Naive thymus-derived CD4-positive, alpha-beta T cell (primary cell): ENCODE measurements at regions not wholly inside any gene's neighbourhood (a gene's known extent, or its start where the extent isn't known, plus 50 kb on each side); places are given as distances from the start of the nearest gene placed in this dataset.
A peak's percentile ranks its signal among the peaks of the same experiment; 100 is the strongest.

Source experiments
- ATAC-seq: fragments of 150-1000 bp; cut with Tn5 transposase; 2 replicates; pipeline ENCODE4 v1.10.0; 2021; ENCODE audit warnings: mild to moderate bottlenecking, moderate library complexity
- CTCF ChIA-PET: fragments of 350-600 bp; sonication (Branson Sonifier 250); formaldehyde crosslinking; loops from one replicate; lab custom pipeline; 2021; ENCODE audit warnings: antibody characterized with exemption; lab: Charles Lee
- POLR2A ChIA-PET: fragments of 350-600 bp; sonication (Branson Sonifier 250); formaldehyde crosslinking; loops from one replicate; lab custom pipeline; 2021; ENCODE audit warnings: antibody characterized with exemption, inconsistent platforms; lab: Charles Lee
- DNase-seq, 9 donors: peaks; one replicate each; pipeline versions ENCODE4 v3.0.0 to v3.0.0-alpha.2; 2020 to 2022; ENCODE audit warnings: mixed read lengths in 1 of 9
- H3K27ac ChIP-seq: one replicate; pipeline ENCODE4 v1.7.0; 2013; ENCODE audit warnings: mild to moderate bottlenecking, low read depth, low read length, moderate library complexity
- H3K27me3 ChIP-seq, 2 donors: one replicate each; pipeline ENCODE4 v1.7.0; 2013; ENCODE audit warnings: low read length in 2 of 2, mild to moderate bottlenecking in 2 of 2, moderate library complexity in 2 of 2; ENCODE audit not compliant: control insufficient read depth in 2 of 2, insufficient read depth in 2 of 2
- H3K36me3 ChIP-seq, 3 experiments: 1 replicate in 2 of 3; 2 replicates in 1 of 3; pipeline ENCODE4 v1.7.0; 2013; ENCODE audit warnings: low read length in 3 of 3, mild to moderate bottlenecking in 3 of 3, moderate library complexity in 1 of 3; ENCODE audit not compliant: insufficient read depth in 3 of 3, control insufficient read depth in 2 of 3
- H3K4me1 ChIP-seq, 2 donors: one replicate each; pipeline ENCODE4 v1.7.0; 2013; ENCODE audit warnings: low read length in 2 of 2, mild to moderate bottlenecking in 2 of 2, moderate library complexity in 1 of 2; ENCODE audit not compliant: control insufficient read depth in 2 of 2, insufficient read depth in 2 of 2
- H3K4me3 ChIP-seq: 2 replicates; pipeline ENCODE4 v1.7.0; 2013; ENCODE audit warnings: mild to moderate bottlenecking, low read length
- H3K9me3 ChIP-seq, 3 experiments: 1 replicate in 2 of 3; 2 replicates in 1 of 3; pipeline ENCODE4 v1.7.0; 2013; ENCODE audit warnings: low read length in 3 of 3; ENCODE audit not compliant: control insufficient read depth in 2 of 3
- H3K27ac Mint-ChIP-seq, 9 donors: one replicate each; pipeline ENCODE4 v1.8.0; 2020 to 2022; ENCODE audit warnings: mixed read lengths in 9 of 9, mild to moderate bottlenecking in 8 of 9, moderate library complexity in 5 of 9, inconsistent platforms in 2 of 9
- H3K27me3 Mint-ChIP-seq, 5 donors: one replicate each; pipeline ENCODE4 v1.8.0; 2021 to 2022; ENCODE audit warnings: mixed read lengths in 5 of 5, mild to moderate bottlenecking in 1 of 5
- H3K36me3 Mint-ChIP-seq, 5 donors: one replicate each; pipeline ENCODE4 v1.8.0; 2020 to 2022; ENCODE audit warnings: mixed read lengths in 5 of 5, mild to moderate bottlenecking in 3 of 5, inconsistent platforms in 1 of 5
- H3K4me1 Mint-ChIP-seq, 7 donors: one replicate each; pipeline ENCODE4 v1.8.0; 2020 to 2022; ENCODE audit warnings: mixed read lengths in 7 of 7, mild to moderate bottlenecking in 3 of 7, inconsistent platforms in 1 of 7
- H3K4me3 Mint-ChIP-seq, 10 donors: one replicate each; pipeline ENCODE4 v1.8.0; 2020 to 2022; ENCODE audit warnings: mild to moderate bottlenecking in 10 of 10, mixed read lengths in 10 of 10, moderate library complexity in 6 of 10, inconsistent platforms in 2 of 10
- H3K9me3 Mint-ChIP-seq, 11 donors: one replicate each; pipeline ENCODE4 v1.8.0; 2020 to 2022; ENCODE audit warnings: mixed read lengths in 11 of 11, mild to moderate bottlenecking in 4 of 11, inconsistent platforms in 1 of 11, moderate library complexity in 1 of 11
- intact Hi-C, 2 donors: fragments of 100-400 bp; cut with micrococcal nuclease; formaldehyde crosslinking; loops; one replicate each; pipeline ENCODE4 v1.15.1; 2023

GRCh38 chr14:71290301-71290700 is 383.0 kb downstream of the PCNX1 start:
- H3K9me3 ChIP-seq: peaks cover 0 to 2% (median 0%) of the 10 kb centered on the region in 3 experiments
- Mint-ChIP-seq H3K4me1 (peaks cover 0 to 22% (median 0%) of the 10 kb centered on the region in 7 donors), H3K36me3 (peaks cover 0 to 4% (median 2%) of the 10 kb centered on the region in 5 donors), H3K9me3 (peaks cover 0 to 12% (median 3%) of the 10 kb centered on the region in 11 donors), H3K4me3 (no peak overlapping the region), H3K27me3 (peaks cover 0 to 6% (median 0%) of the 10 kb centered on the region in 5 donors), H3K27ac (no peak overlapping the region)
- no peak for ATAC-seq
- ChIA-PET POLR2A (no interaction called here), CTCF (interaction anchor here (0.6 kb wide), 1 partner anchor 48 kb away, joined by 6 read pairs; no protein-coding TSS in a partner anchor)
- H3K27me3 ChIP-seq: no peaks in the 10 kb centered on the region
- no peaks in the 10 kb centered on the region for H3K36me3 ChIP-seq
- DNase-seq: no peak
- intact Hi-C loops: loop anchor here in 1 of 2 donors (2.0 kb wide), 1 partner anchor 30 kb away; the partner anchor contains the start of gene SIPA1L1
- no peak overlapping the region for H3K27ac ChIP-seq
- no peak overlapping the region for H3K4me3 ChIP-seq
- H3K4me1 ChIP-seq: no peaks in the 10 kb centered on the region

- ChIA-PET CTCF (no interaction called here), POLR2A (interaction anchor here (0.9 kb wide), 1 partner anchor 18 kb away, joined by 4 read pairs; no protein-coding TSS in a partner anchor)
- H3K4me3 ChIP-seq: no peak overlapping the region
- H3K36me3 ChIP-seq: no peaks in the 10 kb centered on the region
- H3K9me3 Mint-ChIP-seq: peaks cover 0 to 5% (median 0%) of the 10 kb centered on the region in 11 donors
- peaks cover 0 to 6% (median 0%) of the 10 kb centered on the region in 5 donors for H3K27me3 Mint-ChIP-seq
- ATAC-seq: peak; percentile 87
- intact Hi-C loops: loop anchor here in 1 of 2 donors (2.0 kb wide), 1 partner anchor 30 kb away; the partner anchor contains the start of gene SIPA1L1
- no peaks in the 10 kb centered on the region for H3K9me3 ChIP-seq
- peak overlapping the region in 1 of 9 donors; percentile 72 for H3K27ac Mint-ChIP-seq
- H3K4me3 Mint-ChIP-seq: peak overlapping the region in 1 of 10 donors; percentile 10
- no peaks in the 10 kb centered on the region for H3K27me3 ChIP-seq
- no peaks in the 10 kb centered on the region for H3K4me1 ChIP-seq
- peak in 1 of 9 donors; percentile 41 for DNase-seq
- H3K4me1 Mint-ChIP-seq: peaks cover 0 to 27% (median 0%) of the 10 kb centered on the region in 7 donors
- peaks cover 0 to 2% (median 0%) of the 10 kb centered on the region in 5 donors for H3K36me3 Mint-ChIP-seq
- H3K27ac ChIP-seq: no peak overlapping the region
These were observed 383.8 kb downstream of the PCNX1 start for GRCh38 chr14:71290960-71291466.

- ATAC-seq (no peak), DNase-seq (no peak)
- Histone ChIP-seq H3K36me3 (no peaks in the 10 kb centered on the region), H3K27me3 (no peaks in the 10 kb centered on the region), H3K9me3 (no peaks in the 10 kb centered on the region), H3K4me3 (no peak overlapping the region), H3K27ac (no peak overlapping the region), H3K4me1 (no peaks in the 10 kb centered on the region)
- H3K36me3 Mint-ChIP-seq: peaks cover 0 to 4% (median 0%) of the 10 kb centered on the region in 5 donors
- H3K4me1 Mint-ChIP-seq: peaks cover 0 to 24% (median 0%) of the 10 kb centered on the region in 7 donors
- ChIA-PET CTCF (no interaction called here), POLR2A (no interaction called here)
- H3K27ac Mint-ChIP-seq: peak overlapping the region in 2 of 9 donors; percentile 5 to 85
- intact Hi-C loops: no loop called here
- peaks cover 0 to 11% (median 0%) of the 10 kb centered on the region in 11 donors for H3K9me3 Mint-ChIP-seq
- H3K4me3 Mint-ChIP-seq: peak overlapping the region in 1 of 10 donors; percentile 16
- H3K27me3 Mint-ChIP-seq: no peaks in the 10 kb centered on the region
These were observed 388.9 kb downstream of the PCNX1 start for GRCh38 chr14:71296184-71296583.

- Histone ChIP-seq H3K4me3 (no peak overlapping the region), H3K27me3 (no peaks in the 10 kb centered on the region), H3K9me3 (no peaks in the 10 kb centered on the region), H3K36me3 (no peaks in the 10 kb centered on the region), H3K27ac (no peak overlapping the region), H3K4me1 (no peaks in the 10 kb centered on the region)
- Mint-ChIP-seq H3K27ac (no peak overlapping the region), H3K9me3 (peaks cover 0 to 26% (median 12%) of the 10 kb centered on the region in 11 donors), H3K27me3 (peaks cover 0 to 6% (median 0%) of the 10 kb centered on the region in 5 donors), H3K4me3 (no peak overlapping the region), H3K36me3 (peaks cover 6 to 15% (median 9%) of the 10 kb centered on the region in 5 donors), H3K4me1 (peaks cover 0 to 17% (median 0%) of the 10 kb centered on the region in 7 donors)
- intact Hi-C loops: no loop called here
- POLR2A ChIA-PET: no interaction called here
- CTCF ChIA-PET: no interaction called here
- ATAC-seq (no peak), DNase-seq (no peak)
These were observed 393.5 kb downstream of the PCNX1 start for GRCh38 chr14:71300566-71301330.

GRCh38 chr14:71301611-71302010 is 394.4 kb downstream of the PCNX1 start:
- Histone ChIP-seq H3K27me3 (no peaks in the 10 kb centered on the region), H3K36me3 (no peaks in the 10 kb centered on the region), H3K27ac (no peak overlapping the region), H3K4me3 (no peak overlapping the region), H3K9me3 (no peaks in the 10 kb centered on the region), H3K4me1 (no peaks in the 10 kb centered on the region)
- ChIA-PET CTCF (no interaction called here), POLR2A (no interaction called here)
- H3K36me3 Mint-ChIP-seq: peaks cover 6 to 17% (median 9%) of the 10 kb centered on the region in 5 donors
- no peak for DNase-seq
- intact Hi-C loops: no loop called here
- ATAC-seq: no peak
- no peak overlapping the region for H3K27ac Mint-ChIP-seq
- H3K27me3 Mint-ChIP-seq: peaks cover 0 to 7% (median 1%) of the 10 kb centered on the region in 5 donors
- H3K4me1 Mint-ChIP-seq: peaks cover 0 to 9% (median 0%) of the 10 kb centered on the region in 7 donors
- no peak overlapping the region for H3K4me3 Mint-ChIP-seq
- peaks cover 0 to 28% (median 12%) of the 10 kb centered on the region in 11 donors for H3K9me3 Mint-ChIP-seq

- no peaks in the 10 kb centered on the region for H3K9me3 ChIP-seq
- peaks cover 0 to 28% (median 12%) of the 10 kb centered on the region in 11 donors for H3K9me3 Mint-ChIP-seq
- ATAC-seq (no peak), DNase-seq (no peak)
- H3K36me3 ChIP-seq: no peaks in the 10 kb centered on the region
- no peaks in the 10 kb centered on the region for H3K27me3 ChIP-seq
- no peak overlapping the region for H3K4me3 ChIP-seq
- CTCF ChIA-PET: no interaction called here
- H3K27me3 Mint-ChIP-seq: peaks cover 2 to 28% (median 17%) of the 10 kb centered on the region in 5 donors
- peaks cover 0 to 5% (median 0%) of the 10 kb centered on the region in 7 donors for H3K4me1 Mint-ChIP-seq
- no peak overlapping the region for H3K27ac ChIP-seq
- intact Hi-C loops: no loop called here
- peaks cover 6 to 15% (median 9%) of the 10 kb centered on the region in 5 donors for H3K36me3 Mint-ChIP-seq
- no peaks in the 10 kb centered on the region for H3K4me1 ChIP-seq
- no peak overlapping the region for H3K27ac Mint-ChIP-seq
- POLR2A ChIA-PET: no interaction called here
- H3K4me3 Mint-ChIP-seq: no peak overlapping the region
These were observed 397.4 kb downstream of the PCNX1 start for GRCh38 chr14:71304690-71305089.
